SIG-M5 treated with dmso at 0.1 percent for 504 hours (cell line): ENCODE measurements at regions not wholly inside any gene's neighbourhood (a gene's known extent, or its start where the extent isn't known, plus 50 kb on each side); places are given as distances from the start of the nearest gene placed in this dataset.
"Not testable (repeated sequence)": the region's sequence is repeated elsewhere in the genome, so short reads cannot be mapped to it uniquely, and the experiment has no call there.

ENCODE experiments used
- DNase-seq: peaks from one replicate; lab custom pipeline; 2025; ENCODE audit not compliant: unreplicated experiment; lab: John Stamatoyannopoulos, UW

DNA sequence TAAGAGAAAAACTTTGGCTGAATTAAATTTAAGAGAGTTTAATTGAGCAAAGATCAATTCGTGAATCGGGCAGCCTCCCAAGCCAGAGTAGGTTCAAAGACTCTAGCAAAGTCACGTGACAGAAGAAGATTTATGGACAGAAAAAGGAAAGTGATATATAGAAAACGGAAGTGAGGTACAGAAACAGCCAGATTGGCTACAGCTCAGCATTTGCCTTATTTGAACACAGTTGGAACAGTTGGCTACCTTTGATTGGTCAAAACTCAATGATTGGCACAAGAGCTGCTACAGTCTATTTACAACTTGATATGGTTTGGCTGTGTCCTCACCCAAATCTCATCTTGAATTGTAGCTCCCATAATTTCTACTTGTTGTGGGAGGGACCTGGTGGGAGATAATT, 102.6 kb downstream of the PLG start:
- no peak for DNase-seq

GRCh38 chr6:160808263-160808662, 106.2 kb downstream of the PLG start:
- no peak for DNase-seq

DNA sequence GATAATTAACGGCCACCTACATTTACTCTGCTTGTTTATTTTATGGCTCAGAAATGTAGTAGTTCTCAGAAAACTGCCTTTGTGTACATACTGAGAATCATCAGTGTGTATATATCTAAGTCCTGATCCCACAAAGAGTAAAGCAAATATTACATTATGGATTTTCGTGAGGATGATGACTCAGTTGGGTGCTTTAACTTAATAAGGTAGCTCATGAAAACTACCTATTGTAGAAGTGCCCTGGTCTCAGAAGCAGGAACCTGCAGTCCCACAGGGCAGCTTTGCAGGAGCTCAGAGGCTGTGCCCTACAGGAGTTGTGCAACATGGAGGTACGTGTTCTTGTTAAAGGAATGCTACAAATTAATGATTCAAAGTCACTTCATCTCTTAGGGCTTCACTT, 108.2 kb downstream of the PLG start:
- DNase-seq = no peak

- DNase-seq = no peak
Observed at GRCh38 chr6:160812097-160812496, 110.1 kb downstream of the PLG start.

DNA sequence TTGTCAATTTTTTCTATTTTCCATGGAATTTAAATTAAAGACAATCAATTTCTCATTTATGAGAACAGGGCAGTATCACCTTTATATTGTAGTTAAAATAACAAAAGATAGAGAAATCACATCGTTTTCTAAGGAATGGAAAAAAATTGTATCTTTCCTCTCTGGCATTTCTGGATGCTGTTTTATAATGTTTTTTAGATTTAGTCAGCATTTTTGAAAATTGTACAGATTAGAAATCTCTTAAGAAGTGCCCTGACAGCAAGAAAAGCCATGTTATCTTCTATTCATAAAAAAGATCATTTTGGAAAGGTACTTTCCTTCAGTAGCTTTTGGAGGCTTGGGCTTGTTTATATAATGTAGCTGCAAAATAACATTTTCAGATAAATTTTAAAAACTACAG, 116.9 kb downstream of the PLG start:
- no peak for DNase-seq

- not testable (repeated sequence) for DNase-seq
Observed at GRCh38 chr6:160820661-160821060, 118.6 kb downstream of the PLG start.

DNA sequence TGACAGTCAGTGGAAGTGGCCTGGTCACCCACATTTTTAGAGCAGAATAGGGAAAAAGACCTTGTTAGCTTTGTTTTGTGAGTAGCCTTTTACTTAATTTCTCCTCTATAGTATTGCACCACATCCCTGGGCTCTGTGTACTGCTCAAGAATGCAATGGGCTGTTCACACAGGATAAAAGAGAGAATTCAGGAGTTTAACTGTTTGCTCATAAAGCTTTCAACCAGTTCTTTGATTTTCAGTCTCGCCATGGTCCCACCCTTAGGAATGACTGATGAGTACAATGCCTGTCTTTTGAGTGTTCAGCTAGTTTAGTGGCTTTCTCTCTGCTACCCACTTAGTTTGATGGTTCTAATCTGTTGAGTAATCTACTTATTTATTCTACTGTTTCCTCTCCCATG, 129.7 kb downstream of the PLG start:
- no peak for DNase-seq

GRCh38 chr6:160832422-160832821, 130.4 kb downstream of the PLG start:
- DNase-seq = no peak

DNA sequence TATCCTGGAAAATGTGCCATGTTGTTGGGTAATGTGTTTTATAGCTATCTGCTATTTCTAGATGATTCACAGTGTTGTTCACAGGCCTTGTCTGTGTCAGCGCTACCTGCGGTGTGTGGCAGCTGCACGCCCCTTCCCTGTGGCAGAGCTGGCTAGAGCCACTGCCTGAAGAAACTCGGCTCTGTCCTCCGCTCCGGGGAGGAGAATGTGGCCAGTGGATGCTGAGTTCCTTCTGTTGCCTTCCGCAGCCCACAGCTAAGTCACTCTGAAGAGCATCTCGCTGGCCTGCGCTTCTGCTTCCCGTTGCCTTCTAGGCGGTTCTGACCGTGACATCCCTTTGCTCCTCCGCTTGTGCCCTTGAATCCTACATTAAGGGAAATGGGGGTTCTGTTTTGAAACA, 135.1 kb downstream of the PLG start:
- no peak for DNase-seq

GRCh38 chr6:160851031-160851430, 140.5 kb upstream of the MAP3K4 start:
- DNase-seq = no peak

GRCh38 chr6:160853946-160854345, 137.6 kb upstream of the MAP3K4 start:
- no peak for DNase-seq

DNA sequence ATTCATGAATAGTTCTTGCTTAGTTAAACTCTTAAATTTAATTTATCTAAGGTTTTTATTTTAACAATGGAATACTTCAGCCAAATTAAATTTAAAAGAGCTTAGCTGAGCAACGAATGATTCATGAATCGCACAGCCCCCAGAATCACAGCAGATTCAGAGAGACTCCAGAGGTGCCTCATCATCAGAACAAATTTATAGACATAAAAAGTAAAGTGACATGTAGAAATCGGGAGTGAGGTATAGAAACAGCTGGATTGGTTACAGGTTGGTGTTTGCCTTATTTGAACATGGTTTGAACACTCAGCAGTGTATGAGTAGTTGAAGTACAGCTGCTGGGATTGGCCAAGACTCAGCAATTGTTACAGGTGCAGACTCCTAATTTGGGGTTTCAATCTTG, 132.7 kb upstream of the MAP3K4 start:
- no peak for DNase-seq

DNA sequence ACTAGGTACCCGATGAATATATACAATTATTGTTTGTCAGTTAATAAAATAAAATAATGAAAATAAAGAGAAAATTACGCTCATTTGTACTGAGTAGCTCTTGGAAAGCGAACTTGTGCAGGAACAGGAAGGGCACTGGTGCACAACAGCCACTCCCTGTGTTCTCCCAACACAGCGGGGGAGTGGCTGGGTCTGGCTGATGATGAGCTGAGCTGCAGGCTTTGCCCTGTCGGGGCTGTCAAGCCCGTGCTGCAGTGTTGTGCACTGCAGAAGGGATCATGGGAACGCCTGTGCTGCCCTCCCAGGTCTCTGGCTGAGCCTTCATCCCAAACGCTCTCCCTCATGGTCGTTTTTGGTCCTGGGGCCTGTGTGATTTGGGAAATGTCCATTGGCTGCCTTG, 131.7 kb upstream of the MAP3K4 start:
- DNase-seq = no peak

GRCh38 chr6:160861824-160862223, 129.7 kb upstream of the MAP3K4 start:
- no peak for DNase-seq

- DNase-seq = no peak
Observed at GRCh38 chr6:160863782-160864181, 127.8 kb upstream of the MAP3K4 start.

GRCh38 chr6:160871320-160871719, 120.2 kb upstream of the MAP3K4 start:
- DNase-seq = no peak

GRCh38 chr6:160881148-160881808, 110.3 kb upstream of the MAP3K4 start:
- DNase-seq = no peak

DNA sequence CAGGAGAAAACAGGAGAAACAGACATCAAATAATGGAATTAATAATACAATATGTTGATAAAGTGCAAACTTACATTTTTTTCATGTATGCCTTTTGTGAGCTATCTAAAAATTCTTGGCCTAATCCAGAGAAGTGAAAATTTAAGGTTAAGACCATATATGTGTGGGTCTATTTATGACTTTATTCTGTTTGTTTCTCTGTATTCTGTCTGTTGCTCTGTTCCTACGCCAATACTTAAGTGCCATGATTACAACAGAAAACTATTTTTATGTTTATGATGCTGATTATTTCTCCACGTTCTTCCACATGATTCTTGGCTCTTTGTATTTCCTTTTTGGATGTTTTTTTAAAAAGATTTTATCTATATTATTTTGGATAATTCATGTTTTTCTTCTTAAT, 109.6 kb upstream of the MAP3K4 start:
- no peak for DNase-seq

DNA sequence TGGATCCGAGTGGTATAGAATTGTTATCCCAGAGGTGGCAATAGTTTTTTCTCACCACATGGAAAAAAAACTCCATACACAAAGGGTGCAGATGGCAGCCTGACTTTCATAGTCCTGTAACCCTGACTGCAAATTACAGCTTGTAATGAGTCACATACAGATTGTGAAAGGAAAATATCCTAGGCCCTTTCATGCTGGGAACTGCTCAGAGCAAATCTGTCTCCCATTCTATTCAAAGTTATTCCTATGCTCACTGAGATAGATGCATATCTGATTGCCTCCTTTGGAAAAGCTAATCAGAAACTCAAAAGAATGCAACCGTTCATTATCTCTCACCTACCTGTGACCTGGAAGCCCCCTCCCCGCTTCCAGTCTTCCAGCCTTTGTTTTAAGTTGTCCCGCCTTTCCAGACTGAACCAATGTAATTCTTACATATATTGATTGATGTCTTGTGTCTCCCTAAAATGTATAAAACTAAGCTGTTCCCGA, 108.7 kb upstream of the MAP3K4 start:
- DNase-seq = no peak

- no peak for DNase-seq
Observed at GRCh38 chr6:160883560-160883959, 108.0 kb upstream of the MAP3K4 start.

DNA sequence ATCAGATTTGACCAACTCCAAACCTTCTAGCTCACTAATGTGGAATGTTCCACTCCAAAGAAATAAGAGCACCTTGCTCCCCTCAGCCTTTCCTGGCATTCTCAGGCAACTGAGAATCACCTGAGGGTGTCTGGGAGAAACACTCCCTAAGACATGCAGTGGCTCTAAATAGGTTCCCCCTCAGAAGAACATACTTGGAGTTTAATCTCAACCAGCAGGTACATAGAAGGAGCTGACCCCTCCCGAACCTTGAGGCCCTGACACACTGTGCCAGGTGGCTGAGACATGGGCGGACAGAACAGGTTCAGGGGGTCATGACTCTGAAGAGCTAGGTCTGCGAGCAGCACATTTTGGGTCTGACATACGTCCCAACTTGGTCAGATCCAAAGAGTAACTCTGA, 107.6 kb upstream of the MAP3K4 start:
- DNase-seq = no peak

DNA sequence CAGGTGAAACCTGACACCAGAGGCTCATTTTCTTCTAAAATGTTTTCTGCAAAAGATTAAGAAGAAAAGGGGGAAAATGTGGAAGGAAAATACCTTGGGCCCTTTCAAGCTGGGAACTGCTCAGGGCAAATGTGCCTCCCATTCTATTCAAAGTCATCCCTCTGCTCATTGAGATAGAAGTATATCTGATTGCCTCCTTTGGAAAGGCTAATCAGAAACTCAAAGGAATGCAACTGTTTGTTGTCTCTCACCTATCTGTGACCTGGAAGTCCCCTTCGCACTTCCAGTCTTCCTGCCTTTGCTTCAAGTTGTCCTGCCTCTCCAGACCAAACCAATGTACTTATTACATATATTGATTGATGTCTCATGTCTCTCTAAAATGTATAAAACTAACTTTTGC, 102.4 kb upstream of the MAP3K4 start:
- not testable (repeated sequence) for DNase-seq

DNA sequence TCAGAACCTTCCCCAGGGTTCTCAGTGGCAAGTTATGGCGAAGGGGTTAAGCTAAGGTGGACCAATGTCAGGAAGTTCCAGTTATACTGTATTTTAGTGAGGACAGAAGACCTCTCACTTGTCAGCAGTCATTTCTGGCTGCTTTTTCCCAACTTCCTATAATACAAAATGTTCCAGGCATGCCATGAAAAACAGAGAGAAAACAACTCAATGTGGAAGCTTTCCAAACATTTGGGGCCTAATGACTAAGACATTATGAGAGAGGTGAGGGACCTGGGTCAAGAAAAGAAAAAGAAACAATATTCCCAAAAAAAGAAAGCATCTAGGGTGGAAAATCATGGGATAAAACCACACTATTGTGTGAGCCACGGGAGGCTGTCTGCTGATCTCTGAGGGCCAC, 99.9 kb upstream of the MAP3K4 start:
- DNase-seq = no peak
